GM03348 (cell line): ENCODE measurements at regions not wholly inside any gene's neighbourhood (a gene's known extent, or its start where the extent isn't known, plus 50 kb on each side); places are given as distances from the start of the nearest gene placed in this dataset.

ENCODE experiments used
- DNase-seq: peaks from one replicate; pipeline ENCODE4 v3.0.0; 2012; ENCODE audit warnings: low spot score

GRCh38 chr2:181836583-181836982 is 54.9 kb upstream of the ITPRID2 start:
- DNase-seq: no peak

- no peak for DNase-seq
These were observed 54.0 kb upstream of the ITPRID2 start for GRCh38 chr2:181837563-181837962.

DNA sequence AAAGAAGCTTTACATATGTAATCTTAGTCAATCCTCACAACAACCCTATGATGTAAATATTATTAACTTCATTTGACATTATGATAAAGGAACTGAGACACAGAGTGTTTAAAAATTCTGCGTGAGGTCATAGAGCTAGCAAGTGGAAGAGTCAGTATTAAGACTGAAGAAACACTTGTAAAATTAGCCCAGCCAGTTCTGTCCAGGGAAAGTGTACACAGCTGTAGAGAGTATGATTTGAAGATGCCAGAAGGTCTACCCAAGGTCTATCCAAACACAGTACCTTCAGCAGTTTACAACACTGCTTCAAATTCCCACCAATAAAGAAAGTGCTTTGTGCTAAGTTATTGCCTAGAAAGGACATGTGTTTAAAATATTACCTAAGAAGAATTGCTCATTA is 51.7 kb upstream of the ITPRID2 start:
- DNase-seq: no peak

DNA sequence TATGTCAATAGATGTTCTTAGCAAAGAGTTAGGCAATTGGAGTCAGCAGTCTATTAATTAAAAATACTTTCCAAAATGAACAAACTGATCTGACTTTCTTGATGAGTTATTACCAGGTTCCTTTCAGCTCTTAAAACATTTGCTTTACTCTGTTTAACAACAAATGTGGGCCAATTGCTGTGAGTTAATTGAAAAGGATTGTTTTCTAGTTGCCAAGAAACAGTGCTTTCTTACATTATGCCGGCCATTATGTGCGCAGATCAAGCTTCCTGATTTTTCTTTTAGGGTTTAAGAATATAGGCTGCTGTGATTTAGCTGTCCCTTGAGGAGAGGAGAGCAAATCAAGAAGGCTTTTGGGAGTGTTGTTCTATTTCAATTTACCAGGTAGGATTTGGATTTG is 50.5 kb upstream of the ITPRID2 start:
- no peak for DNase-seq
